Coronary artery (tissue), 2 donors: ENCODE measurements at regions not wholly inside any gene's neighbourhood (a gene's known extent, or its start where the extent isn't known, plus 50 kb on each side); places are given as distances from the start of the nearest gene placed in this dataset.
A peak's percentile ranks its signal among the peaks of the same experiment; 100 is the strongest.

Experiments
- DNase-seq: peaks from one replicate; pipeline ENCODE4 v3.0.0-alpha.2; 2017; ENCODE audit warnings: low spot score
- H3K27ac ChIP-seq, 2 donors: fragments of 200-600 bp; sonication (generic); one replicate each; pipeline ENCODE4 v1.5.1; 2016 to 2019
- H3K4me3 ChIP-seq: fragments of 200-600 bp; sonication (generic); 2 replicates; pipeline ENCODE4 v1.5.1; 2016; ENCODE audit warnings: mild to moderate bottlenecking, moderate library complexity
- TF ChIP-seq, protein P1 (sequence below): fragments of 200-600 bp; sonication (generic); IDR thresholded peaks from one replicate; pipeline ENCODE4 v1.5.1; 2019; ENCODE audit warnings: antibody characterized with exemption

DNA sequence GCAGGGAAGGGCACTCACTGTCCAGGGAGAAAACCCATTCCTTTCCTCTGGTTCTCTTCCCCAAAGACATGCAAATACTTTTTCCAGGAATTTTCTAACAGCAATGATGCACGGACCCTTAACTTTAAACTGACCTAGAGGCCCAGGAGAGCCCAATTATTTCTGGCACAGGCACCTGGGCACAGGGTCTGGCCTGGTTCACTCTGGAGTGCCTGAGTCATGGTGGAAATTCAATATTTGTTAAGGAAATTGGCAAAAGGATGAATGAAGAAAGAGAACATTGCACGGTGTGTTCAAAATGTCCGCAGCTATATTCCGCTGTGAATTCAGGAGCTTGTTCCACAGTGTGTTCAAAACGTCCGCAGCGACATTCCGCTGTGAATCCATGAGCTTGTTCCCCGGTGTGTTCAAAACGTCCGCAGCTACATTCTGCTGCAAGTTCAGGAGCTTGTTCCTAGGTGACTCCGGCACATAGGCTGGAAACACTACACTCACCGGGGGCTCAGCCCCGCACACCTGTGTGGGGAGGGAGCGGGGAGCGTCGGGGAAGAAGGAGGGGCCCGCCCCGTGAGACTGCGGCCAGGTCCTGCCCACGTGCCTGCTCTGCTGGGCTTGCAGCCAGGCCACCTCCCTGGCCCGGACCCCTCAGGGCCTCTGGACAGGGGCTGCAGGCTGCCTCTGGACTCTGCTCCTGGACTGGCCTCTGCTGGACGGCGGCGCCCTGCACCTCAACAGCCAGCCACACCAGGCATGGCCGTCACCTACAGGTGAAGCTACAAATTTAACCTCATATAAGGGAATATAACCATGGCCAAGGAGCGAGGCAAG is 72.0 kb upstream of the FAM20C start:
- peak; percentile 64 for DNase-seq
- Histone ChIP-seq H3K27ac (peak overlapping the region in 1 of 2 donors; percentile 58), H3K4me3 (no peak overlapping the region)
- TF ChIP-seq, protein P1, sequence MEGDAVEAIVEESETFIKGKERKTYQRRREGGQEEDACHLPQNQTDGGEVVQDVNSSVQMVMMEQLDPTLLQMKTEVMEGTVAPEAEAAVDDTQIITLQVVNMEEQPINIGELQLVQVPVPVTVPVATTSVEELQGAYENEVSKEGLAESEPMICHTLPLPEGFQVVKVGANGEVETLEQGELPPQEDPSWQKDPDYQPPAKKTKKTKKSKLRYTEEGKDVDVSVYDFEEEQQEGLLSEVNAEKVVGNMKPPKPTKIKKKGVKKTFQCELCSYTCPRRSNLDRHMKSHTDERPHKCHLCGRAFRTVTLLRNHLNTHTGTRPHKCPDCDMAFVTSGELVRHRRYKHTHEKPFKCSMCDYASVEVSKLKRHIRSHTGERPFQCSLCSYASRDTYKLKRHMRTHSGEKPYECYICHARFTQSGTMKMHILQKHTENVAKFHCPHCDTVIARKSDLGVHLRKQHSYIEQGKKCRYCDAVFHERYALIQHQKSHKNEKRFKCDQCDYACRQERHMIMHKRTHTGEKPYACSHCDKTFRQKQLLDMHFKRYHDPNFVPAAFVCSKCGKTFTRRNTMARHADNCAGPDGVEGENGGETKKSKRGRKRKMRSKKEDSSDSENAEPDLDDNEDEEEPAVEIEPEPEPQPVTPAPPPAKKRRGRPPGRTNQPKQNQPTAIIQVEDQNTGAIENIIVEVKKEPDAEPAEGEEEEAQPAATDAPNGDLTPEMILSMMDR: no peak

DNA sequence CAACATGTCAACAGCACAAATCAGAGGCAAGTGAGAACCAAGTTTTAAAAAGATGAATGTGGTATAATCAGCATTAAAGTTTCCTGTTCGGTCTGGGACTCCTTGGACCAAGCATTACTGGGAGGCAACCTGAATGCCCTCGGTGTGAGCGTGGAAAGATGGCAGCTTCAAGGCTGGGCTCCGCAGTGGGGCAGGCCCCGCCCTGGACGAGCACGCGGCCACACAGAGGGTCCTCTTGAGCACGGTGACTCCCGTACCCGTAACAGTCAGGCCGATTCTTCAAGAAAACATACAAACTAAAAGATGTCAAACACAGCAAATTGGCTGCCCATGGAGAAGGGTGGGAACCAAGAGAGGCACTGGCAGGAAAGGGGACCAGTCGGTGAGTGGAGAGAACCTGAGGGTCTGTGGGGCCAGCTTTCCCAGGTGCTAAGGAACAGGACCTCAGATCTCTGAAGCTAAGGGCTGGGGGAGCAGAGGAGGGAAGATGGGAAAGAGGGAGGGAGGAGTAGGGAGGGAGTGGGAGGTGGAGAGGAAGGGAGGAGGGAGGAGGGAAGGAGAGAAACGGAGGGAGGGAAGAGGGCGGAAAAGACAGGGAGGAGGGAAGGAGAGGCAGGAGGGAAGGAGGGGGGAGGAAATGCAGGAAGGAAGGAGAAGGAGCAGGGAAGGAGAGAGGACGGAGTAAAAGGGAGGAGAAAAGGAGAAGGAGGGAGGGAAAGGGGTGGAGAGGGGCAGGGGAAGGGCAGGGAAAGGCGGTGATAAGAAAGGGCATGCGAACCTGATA is 71.2 kb upstream of the FAM20C start:
- TF ChIP-seq, protein P1: no peak
- no peak overlapping the region for H3K27ac ChIP-seq
- peak; percentile 62 for DNase-seq
- H3K4me3 ChIP-seq: no peak overlapping the region

DNA sequence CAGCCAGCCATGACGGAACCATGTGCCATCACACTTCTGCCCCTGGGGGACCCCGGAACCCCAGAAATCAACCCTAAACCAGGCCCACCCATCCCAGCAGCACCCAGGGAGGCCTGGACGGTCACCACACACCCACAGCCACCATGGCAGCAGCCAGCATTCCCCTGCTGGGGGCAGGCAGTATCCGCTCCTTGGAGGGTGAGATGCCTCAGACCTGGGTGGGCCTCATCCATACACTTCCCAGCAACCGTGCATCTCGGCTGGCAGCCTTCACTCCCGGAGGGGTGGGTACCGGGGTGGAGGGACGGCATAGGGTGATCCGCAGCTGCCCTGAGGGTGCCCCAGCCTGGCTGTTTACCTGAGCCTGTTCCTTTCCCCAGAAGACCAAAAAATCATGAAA is 69.1 kb upstream of the FAM20C start:
- DNase-seq: no peak
- H3K27ac ChIP-seq: no peak overlapping the region
- no peak overlapping the region for H3K4me3 ChIP-seq
- TF ChIP-seq, protein P1: no peak

DNA sequence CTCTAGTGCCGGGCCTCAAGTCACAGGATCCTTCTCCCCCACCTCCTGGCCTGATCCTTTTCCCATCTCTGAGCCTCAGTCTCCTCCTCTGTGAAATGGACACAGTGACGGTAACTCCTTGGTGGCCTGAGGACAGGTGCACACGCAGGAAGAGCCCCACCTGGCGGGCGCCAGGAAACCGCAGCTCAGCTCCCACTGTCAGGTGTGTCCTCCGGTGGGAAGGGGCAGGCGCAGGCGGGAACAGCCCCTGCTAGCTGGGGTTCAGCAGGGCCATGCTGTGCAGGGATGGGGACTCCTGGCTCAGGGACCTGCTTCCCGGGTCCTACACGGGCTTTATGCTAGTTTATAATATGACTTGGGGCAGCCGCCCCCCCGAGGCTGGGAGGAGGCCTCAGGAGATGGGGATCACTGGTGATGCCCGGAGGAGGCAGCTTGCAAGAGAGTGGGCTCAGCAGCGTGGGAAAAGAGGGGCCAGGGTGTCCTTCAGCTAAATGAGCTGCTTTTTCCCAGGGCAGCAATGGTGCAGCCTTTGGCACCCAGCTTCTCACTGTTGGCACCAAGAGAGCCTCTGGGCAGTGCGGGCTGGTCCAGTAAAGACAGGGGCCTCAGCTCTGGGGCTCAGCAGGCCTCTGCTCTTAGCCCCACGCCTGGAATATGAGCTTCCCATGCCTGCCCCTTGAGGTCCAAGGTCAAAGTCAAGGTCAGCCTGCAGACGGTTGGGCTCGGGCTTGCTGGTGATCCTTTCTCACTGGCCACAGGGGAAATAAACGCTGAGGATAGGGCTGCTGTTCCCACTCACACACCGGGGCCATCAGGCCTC is 68.0 kb upstream of the FAM20C start:
- Histone ChIP-seq H3K27ac (no peak overlapping the region), H3K4me3 (no peak overlapping the region)
- DNase-seq: no peak
- TF ChIP-seq, protein P1: no peak

DNA sequence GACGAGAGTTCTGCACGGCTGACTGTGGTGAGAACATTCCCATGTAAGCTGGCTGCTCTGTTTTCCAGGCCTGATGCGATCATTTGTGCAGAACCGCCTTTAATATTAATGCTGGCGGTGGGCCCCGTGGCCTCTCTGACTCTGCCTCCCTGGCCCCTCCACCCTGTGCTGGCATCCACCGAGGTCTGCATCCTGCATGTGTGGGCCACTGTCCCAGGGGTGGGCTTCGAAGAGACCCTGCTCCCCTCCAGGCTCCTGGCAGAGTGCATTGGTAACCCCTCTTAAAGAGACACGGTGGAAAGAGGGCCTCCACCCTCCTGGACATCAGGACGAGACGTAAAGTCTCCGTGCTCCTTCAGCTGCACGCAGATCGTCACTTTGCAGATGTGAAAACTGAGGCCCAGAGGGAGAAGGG is 67.3 kb upstream of the FAM20C start:
- no peak overlapping the region for H3K4me3 ChIP-seq
- no peak overlapping the region for H3K27ac ChIP-seq
- TF ChIP-seq, protein P1: no peak
- DNase-seq: peak; percentile 59

DNA sequence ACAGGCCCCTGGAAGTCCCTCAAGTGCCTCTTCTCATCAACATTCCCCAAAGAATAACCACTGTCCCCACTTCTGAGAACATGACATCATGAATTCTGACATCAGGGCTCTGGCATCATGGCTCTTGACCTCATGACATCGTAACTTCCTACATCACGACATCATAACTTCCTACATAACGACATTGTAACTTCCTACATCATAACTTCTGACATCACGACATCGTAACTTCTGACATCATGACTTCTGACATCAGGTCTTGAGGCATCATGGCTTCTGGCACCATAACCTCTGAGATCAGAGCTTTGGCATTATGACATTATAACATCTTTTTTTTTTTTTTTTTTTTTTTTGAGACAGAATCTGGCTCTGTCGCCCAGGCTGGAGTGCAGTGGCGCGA is 66.7 kb upstream of the FAM20C start:
- TF ChIP-seq, protein P1: no peak
- Histone ChIP-seq H3K27ac (no peak overlapping the region), H3K4me3 (no peak overlapping the region)
- DNase-seq: no peak
